GM12891 (cell line): ENCODE measurements at regions not wholly inside any gene's neighbourhood (a gene's known extent, or its start where the extent isn't known, plus 50 kb on each side); places are given as distances from the start of the nearest gene placed in this dataset.
A peak's percentile ranks its signal among the peaks of the same experiment; 100 is the strongest.

Experiments
- DNase-seq: peaks from one replicate; pipeline ENCODE4 v3.0.0; 2011; ENCODE audit warnings: low spot score; ENCODE audit not compliant: insufficient read length
- FAIRE-seq: peaks from 2 replicates; lab custom pipeline; 2011; peaks lifted over from hg19 to GRCh38; lab: Jason Lieb, UNC
- PAX5 ChIP-seq: IDR thresholded peaks from 2 replicates; pipeline ENCODE4 v1.6.1; 2011; ENCODE audit warnings: low read length, moderate library complexity, mild to moderate bottlenecking; ENCODE audit not compliant: insufficient read depth, severe bottlenecking
- POLR2A ChIP-seq: IDR thresholded peaks from 2 replicates; pipeline ENCODE4 v1.6.1; 2011; ENCODE audit warnings: low read depth, low read length, control low read depth
- POLR2AphosphoS5 ChIP-seq: IDR thresholded peaks from 2 replicates; pipeline ENCODE4 v1.6.1; 2011; ENCODE audit warnings: low read depth, low read length, control low read depth
- POU2F2 ChIP-seq: IDR thresholded peaks from 2 replicates; pipeline ENCODE4 v1.6.1; 2011; ENCODE audit warnings: low read depth, mild to moderate bottlenecking, control low read depth, low read length, moderate library complexity
- SPI1 ChIP-seq: IDR thresholded peaks from 2 replicates; pipeline ENCODE4 v1.6.1; 2011; ENCODE audit warnings: low read depth, low read length, control low read depth
- TAF1 ChIP-seq: IDR thresholded peaks from 2 replicates; pipeline ENCODE4 v1.6.1; 2011; ENCODE audit warnings: low read depth, low read length, control low read depth

DNA sequence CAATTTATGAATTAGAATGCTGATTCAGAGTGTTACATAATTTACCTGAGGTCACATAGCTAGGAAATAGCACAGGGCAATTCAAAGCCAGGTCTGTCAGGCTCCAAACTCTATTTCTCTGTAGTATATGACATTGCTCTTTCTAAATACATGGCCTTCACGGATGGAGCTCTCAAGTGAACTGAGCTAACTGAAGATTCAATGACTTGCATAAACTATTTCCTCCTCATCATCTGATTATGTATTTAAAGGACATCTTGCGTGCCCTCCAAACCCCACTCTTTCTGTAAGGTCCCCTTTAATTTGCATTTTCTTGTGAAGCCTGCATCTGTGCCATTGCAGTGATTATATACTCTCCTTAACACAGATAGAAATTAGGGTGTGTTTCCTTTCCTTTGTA is 537.4 kb upstream of the VRK2 start:
- no peak for FAIRE-seq
- no peak for TF ChIP-seq SPI1
- TF ChIP-seq POLR2AphosphoS5, result no peak
- no peak for TF ChIP-seq POU2F2
- TF ChIP-seq TAF1, result no peak
- TF ChIP-seq PAX5, result no peak
- TF ChIP-seq POLR2A, result no peak
- no peak for DNase-seq

DNA sequence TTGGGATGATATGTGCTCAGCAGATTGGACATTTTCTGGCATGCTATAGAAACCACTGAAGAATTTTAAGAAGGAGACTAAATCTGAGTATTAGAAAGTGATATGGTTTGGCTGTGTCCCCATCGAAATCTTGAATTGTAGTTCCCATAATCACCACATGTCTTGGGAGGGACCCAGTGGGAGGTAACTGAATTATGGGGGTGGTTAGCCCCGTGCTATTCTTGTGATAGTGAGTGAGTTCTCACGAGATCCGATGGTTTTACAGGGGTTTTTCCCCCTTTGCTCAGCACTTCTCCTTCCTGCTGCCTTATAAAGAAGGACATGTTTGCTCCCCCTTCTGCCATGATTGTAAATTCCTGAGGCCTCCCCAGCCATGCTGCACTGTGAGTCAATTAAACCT is 535.9 kb upstream of the VRK2 start:
- no peak for FAIRE-seq
- TF ChIP-seq POLR2AphosphoS5 (no peak), TAF1 (no peak), POLR2A (no peak), POU2F2 (no peak), SPI1 (no peak), PAX5 (no peak)
- no peak for DNase-seq

DNA sequence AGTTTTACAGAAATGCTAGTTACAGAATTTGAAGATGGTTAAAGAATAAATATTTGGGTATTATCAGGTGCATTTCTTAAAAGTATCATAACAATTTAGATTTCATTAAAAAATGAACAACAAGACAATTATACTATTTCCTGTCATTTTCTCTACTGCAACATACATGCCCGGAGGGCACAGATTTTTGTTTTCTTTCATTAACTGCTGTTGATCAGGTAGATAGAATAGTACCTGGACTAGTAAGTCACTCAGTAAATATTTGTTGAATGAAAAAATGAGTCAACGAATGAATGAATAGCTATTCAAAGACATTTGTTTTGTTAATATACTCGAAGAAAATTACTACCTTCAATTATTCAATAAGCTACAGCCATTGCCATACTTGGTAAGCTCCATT is 531.2 kb upstream of the VRK2 start:
- TF ChIP-seq POLR2A (no peak), POLR2AphosphoS5 (no peak), SPI1 (no peak), TAF1 (no peak), PAX5 (no peak), POU2F2 (no peak)
- FAIRE-seq, result no peak

GRCh38 chr2:57516698-57517340 is 529.8 kb upstream of the VRK2 start:
- no peak for TF ChIP-seq TAF1
- TF ChIP-seq POLR2AphosphoS5, result no peak
- no peak for TF ChIP-seq POU2F2
- TF ChIP-seq SPI1, result no peak
- TF ChIP-seq POLR2A, result no peak
- TF ChIP-seq PAX5, result no peak
- DNase-seq (peak; percentile 1), FAIRE-seq (peak; percentile 88)

More for the DNA sequence above, 531.2 kb upstream of the VRK2 start:
- DNase-seq, result no peak

DNA sequence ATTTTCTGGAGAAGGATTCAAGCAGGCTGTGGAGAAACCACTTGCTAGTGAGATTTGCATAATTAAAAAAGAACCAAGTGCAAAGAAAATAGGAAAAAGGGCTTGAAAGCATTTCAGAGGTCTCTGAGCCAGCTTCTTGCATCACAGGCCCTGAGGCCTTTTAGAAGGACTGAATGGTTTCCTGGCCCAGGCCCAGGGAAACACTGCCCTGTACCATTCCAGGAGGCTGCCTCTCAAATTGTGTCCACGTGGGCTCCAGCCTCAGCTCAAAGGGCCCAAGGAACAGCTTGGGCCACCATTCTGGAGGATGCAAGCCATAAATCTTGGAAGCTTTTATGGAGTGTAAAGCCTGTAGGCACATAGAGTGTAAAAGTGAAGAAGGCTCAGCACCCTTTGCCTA is 523.3 kb upstream of the VRK2 start:
- FAIRE-seq (no peak), DNase-seq (no peak)
- TF ChIP-seq SPI1, result no peak
- TF ChIP-seq POLR2A, result no peak
- TF ChIP-seq POLR2AphosphoS5, result no peak
- TF ChIP-seq TAF1, result no peak
- TF ChIP-seq PAX5, result no peak
- TF ChIP-seq POU2F2, result no peak

- DNase-seq (no peak), FAIRE-seq (no peak)
- TF ChIP-seq POLR2A (no peak), POU2F2 (no peak), TAF1 (no peak), PAX5 (no peak), POLR2AphosphoS5 (no peak), SPI1 (no peak)
Measured at GRCh38 chr2:57527685-57528084, 518.9 kb upstream of the VRK2 start.

DNA sequence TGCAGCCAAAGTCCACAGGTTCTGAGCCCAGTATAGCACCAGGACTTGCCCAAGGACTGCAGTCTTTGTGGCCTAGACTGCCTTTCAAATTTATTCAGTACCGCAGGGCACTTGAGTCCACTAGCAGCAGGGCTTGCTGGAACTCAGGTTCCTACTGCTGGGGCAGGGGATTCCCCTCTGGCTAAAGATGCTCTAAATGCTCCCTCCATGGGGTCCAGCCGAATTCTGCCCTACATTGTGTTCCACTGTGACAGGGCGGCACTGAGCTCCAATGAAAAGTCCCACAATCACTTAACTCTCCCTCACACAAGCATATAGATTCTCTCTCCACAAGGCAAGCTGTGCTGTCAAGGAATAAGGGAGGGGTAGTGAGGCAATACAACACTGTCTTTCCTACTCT is 518.1 kb upstream of the VRK2 start:
- FAIRE-seq (no peak), DNase-seq (no peak)
- TF ChIP-seq TAF1 (no peak), POLR2A (no peak), POU2F2 (no peak), POLR2AphosphoS5 (no peak), SPI1 (no peak), PAX5 (no peak)

GRCh38 chr2:57534358-57534757 is 512.2 kb upstream of the VRK2 start:
- FAIRE-seq (no peak), DNase-seq (no peak)
- no peak for TF ChIP-seq POLR2AphosphoS5
- TF ChIP-seq TAF1, result no peak
- no peak for TF ChIP-seq POLR2A
- no peak for TF ChIP-seq POU2F2
- TF ChIP-seq PAX5, result no peak
- TF ChIP-seq SPI1, result no peak

DNA sequence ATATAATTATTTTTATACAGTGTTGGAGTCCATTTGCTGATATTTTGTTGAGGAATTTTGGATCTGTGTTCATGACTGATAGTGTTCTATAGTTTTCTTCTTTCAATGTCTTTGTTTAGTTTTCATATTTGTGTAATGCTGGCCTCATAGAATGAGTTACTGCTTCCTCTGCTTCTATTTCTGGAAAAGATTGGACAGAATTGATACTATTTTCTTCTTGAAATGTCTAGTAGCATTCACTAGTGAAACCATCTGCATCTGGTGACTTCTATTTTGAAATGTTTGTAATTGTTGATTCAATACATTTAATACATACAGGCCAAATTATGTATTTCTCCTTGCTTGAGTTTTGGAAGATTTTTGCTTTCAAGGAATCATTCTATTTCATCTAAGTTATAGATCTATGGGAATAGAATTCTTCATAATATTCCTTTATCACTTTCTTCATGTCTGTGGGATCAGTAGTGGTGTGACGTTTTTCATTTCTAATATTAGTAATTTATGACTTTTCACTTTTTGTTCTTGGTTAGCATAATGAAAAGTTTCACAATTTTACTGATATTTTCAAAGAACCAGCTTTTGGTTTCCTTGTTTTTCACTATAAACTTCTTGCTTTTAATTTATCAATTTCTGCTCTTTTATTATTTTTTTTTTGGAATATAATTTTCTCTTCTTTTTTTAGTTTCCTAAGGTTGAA is 509.9 kb upstream of the VRK2 start:
- no peak for DNase-seq
- TF ChIP-seq POLR2A (no peak), POU2F2 (no peak), TAF1 (no peak), SPI1 (no peak), PAX5 (no peak), POLR2AphosphoS5 (no peak)
- no peak for FAIRE-seq

GRCh38 chr2:57539761-57540160 is 506.8 kb upstream of the VRK2 start:
- TF ChIP-seq POLR2A (no peak), SPI1 (no peak), TAF1 (no peak), POLR2AphosphoS5 (no peak), POU2F2 (no peak), PAX5 (no peak)
- FAIRE-seq, result no peak
- DNase-seq, result no peak
